ENCODE measurements at regions not wholly inside any gene's neighbourhood (a gene's known extent, or its start where the extent isn't known, plus 50 kb on each side); places are given as distances from the start of the nearest gene placed in this dataset.

GRCh38 chr2:57443086-57443485, 603.5 kb upstream of the VRK2 start:
- intact Hi-C loops (cut with micrococcal nuclease) = no loop called here
- peaks cover 55% of the 10 kb centered on the region for H3K27me3 ChIP-seq (ENCODE audit: low read length)
- ChIA-PET POLR2A (ENCODE audit: unreplicated experiment) (no interaction called here), CTCF (no interaction called here)
- no peaks in the 10 kb centered on the region for H3K79me2 ChIP-seq (ENCODE audit: low read length)
- no peak overlapping the region for H2AFZ ChIP-seq (ENCODE audit: low read length)
- no peaks in the 10 kb centered on the region for H3K36me3 ChIP-seq (ENCODE audit: low read depth, low read length)
- DNase-seq (no peak), ATAC-seq (no peak)
- H3F3A ChIP-seq (ENCODE audit: low read length, unreplicated experiment) = no peaks in the 10 kb centered on the region
- no peak overlapping the region for H3K4me2 ChIP-seq (ENCODE audit: low read length)
- H3K4me3 ChIP-seq (ENCODE audit: low read length) = no peak overlapping the region
- 0 out of 2 replicates have a peak, but pooled peaks cover 2% of the 10 kb centered on the region for H4K20me1 ChIP-seq (ENCODE audit: low read length)
- TF ChIP-seq, protein P1, sequence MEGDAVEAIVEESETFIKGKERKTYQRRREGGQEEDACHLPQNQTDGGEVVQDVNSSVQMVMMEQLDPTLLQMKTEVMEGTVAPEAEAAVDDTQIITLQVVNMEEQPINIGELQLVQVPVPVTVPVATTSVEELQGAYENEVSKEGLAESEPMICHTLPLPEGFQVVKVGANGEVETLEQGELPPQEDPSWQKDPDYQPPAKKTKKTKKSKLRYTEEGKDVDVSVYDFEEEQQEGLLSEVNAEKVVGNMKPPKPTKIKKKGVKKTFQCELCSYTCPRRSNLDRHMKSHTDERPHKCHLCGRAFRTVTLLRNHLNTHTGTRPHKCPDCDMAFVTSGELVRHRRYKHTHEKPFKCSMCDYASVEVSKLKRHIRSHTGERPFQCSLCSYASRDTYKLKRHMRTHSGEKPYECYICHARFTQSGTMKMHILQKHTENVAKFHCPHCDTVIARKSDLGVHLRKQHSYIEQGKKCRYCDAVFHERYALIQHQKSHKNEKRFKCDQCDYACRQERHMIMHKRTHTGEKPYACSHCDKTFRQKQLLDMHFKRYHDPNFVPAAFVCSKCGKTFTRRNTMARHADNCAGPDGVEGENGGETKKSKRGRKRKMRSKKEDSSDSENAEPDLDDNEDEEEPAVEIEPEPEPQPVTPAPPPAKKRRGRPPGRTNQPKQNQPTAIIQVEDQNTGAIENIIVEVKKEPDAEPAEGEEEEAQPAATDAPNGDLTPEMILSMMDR (conservative IDR thresholded peaks at IDR 0.05; ENCODE audit: low read depth, low read length) = no peak
- TF ChIP-seq EZH2 (IDR thresholded peaks at IDR 0.05; ENCODE audit: low read length, unreplicated experiment) (no peak), EZH2phosphoT487 (IDR thresholded peaks at IDR 0.05; ENCODE audit: borderline replicate concordance, low read length) (no peak)
- no peak overlapping the region for H3K9ac ChIP-seq (ENCODE audit: low read length)
- H3K9me3 ChIP-seq (ENCODE audit: low read length) = no peaks in the 10 kb centered on the region
- no peaks in the 10 kb centered on the region for H3K4me1 ChIP-seq (ENCODE audit: insufficient read depth, low read length)
- H3K27ac ChIP-seq (ENCODE audit: low read length) = no peak overlapping the region
- no TSS peak for BruUV-seq (replicated peaks)
- 0 out of 2 replicates have a peak, but pooled peaks cover 4% of the 10 kb centered on the region for H3K9me2 ChIP-seq (replicated peaks; ENCODE audit: low read length)

DNA sequence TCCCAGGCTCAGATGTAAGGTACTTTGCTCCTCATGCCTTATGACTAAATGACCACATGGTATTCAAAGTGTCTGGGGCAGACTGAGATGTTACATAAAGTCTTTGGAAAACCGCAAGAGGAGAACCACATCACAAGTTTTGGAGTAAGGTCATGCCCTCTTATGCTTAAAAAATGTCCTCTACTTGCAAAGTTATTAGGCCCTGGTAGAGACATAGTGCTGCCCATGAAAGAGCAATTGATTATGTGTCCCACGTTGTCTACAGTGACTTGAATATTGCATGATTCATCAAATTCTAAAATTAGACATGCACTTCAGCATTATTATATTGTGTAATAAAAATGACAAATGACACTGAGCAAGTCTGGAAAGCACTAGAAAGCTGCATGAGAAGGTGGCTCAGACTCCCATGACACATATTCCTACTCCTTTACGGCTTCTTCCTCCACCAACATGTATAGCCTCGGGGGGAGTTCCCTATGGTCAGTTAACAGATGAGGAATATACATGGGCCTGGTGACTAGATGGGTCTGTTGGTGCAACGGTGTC, 602.6 kb upstream of the VRK2 start:
- ATAC-seq = no peak
- no peak for DNase-seq
- intact Hi-C loops (cut with micrococcal nuclease) = no loop called here
- ChIA-PET POLR2A (ENCODE audit: unreplicated experiment) (no interaction called here), CTCF (no interaction called here)
- TF ChIP-seq, protein P1 (conservative IDR thresholded peaks at IDR 0.05; ENCODE audit: low read depth, low read length) = no peak
- TF ChIP-seq EZH2 (IDR thresholded peaks at IDR 0.05; ENCODE audit: low read length, unreplicated experiment) (no peak), EZH2phosphoT487 (IDR thresholded peaks at IDR 0.05; ENCODE audit: borderline replicate concordance, low read length) (no peak)
- Histone ChIP-seq H3K9ac (ENCODE audit: low read length) (no peak overlapping the region), H3K4me2 (ENCODE audit: low read length) (no peak overlapping the region), H3K79me2 (ENCODE audit: low read length) (no peaks in the 10 kb centered on the region), H3F3A (ENCODE audit: low read length, unreplicated experiment) (no peaks in the 10 kb centered on the region), H4K20me1 (ENCODE audit: low read length) (no peaks in the 10 kb centered on the region), H3K36me3 (ENCODE audit: low read depth, low read length) (no peaks in the 10 kb centered on the region), H3K27me3 (ENCODE audit: low read length) (peaks cover 58% of the 10 kb centered on the region), H3K4me1 (ENCODE audit: insufficient read depth, low read length) (no peaks in the 10 kb centered on the region), H3K9me2 (replicated peaks; ENCODE audit: low read length) (0 out of 2 replicates have a peak, but pooled peaks cover 4% of the 10 kb centered on the region), H2AFZ (ENCODE audit: low read length) (no peak overlapping the region), H3K9me3 (ENCODE audit: low read length) (no peaks in the 10 kb centered on the region), H3K27ac (ENCODE audit: low read length) (no peak overlapping the region), H3K4me3 (ENCODE audit: low read length) (no peak overlapping the region)
- no TSS peak for BruUV-seq (replicated peaks)

DNA sequence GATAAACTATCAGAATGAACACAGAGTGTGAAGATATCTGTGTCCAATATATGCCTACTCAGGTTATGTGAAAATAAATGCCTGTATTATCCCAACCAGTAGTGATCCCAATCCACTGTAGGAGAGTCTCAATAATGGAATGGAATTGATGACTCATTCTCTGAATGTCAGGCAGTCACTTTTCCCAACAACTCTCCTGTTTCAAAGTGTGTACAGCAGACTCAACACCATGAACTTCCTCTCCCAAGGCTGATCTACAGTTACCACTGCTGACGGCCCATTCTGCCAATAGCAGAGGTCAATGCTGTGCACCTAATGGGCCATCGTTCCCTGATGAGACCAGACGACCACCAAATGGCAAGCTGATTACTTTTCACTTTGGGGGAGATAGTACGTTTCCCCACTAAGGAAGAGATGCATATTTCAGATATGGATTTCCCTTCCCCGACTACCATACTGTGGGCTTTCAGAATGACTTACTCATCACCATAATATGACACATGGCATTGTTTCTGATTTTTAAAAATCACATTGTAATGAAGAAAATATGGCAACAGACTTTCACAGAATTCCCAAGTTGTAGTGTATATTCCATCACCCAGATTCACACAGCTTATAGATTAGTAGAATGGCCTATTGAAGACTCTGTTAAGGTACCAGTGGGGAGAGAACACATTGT, 601.7 kb upstream of the VRK2 start:
- no peak overlapping the region for H2AFZ ChIP-seq (ENCODE audit: low read length)
- no peaks in the 10 kb centered on the region for H3F3A ChIP-seq (ENCODE audit: low read length, unreplicated experiment)
- no peaks in the 10 kb centered on the region for H3K4me1 ChIP-seq (ENCODE audit: insufficient read depth, low read length)
- no peak overlapping the region for H3K9ac ChIP-seq (ENCODE audit: low read length)
- ATAC-seq = no peak
- intact Hi-C loops (cut with micrococcal nuclease) = no loop called here
- 0 out of 2 replicates have a peak, but pooled peaks cover 4% of the 10 kb centered on the region for H3K9me2 ChIP-seq (replicated peaks; ENCODE audit: low read length)
- no peak overlapping the region for H3K27ac ChIP-seq (ENCODE audit: low read length)
- peaks cover 55% of the 10 kb centered on the region for H3K27me3 ChIP-seq (ENCODE audit: low read length)
- H3K79me2 ChIP-seq (ENCODE audit: low read length) = no peaks in the 10 kb centered on the region
- DNase-seq = no peak
- no peaks in the 10 kb centered on the region for H3K36me3 ChIP-seq (ENCODE audit: low read depth, low read length)
- TF ChIP-seq EZH2phosphoT487 (IDR thresholded peaks at IDR 0.05; ENCODE audit: borderline replicate concordance, low read length) (no peak), EZH2 (IDR thresholded peaks at IDR 0.05; ENCODE audit: low read length, unreplicated experiment) (no peak)
- TF ChIP-seq, protein P1 (conservative IDR thresholded peaks at IDR 0.05; ENCODE audit: low read depth, low read length) = no peak
- no peaks in the 10 kb centered on the region for H4K20me1 ChIP-seq (ENCODE audit: low read length)
- CTCF ChIA-PET = no interaction called here
- POLR2A ChIA-PET (ENCODE audit: unreplicated experiment) = no interaction called here
- no peak overlapping the region for H3K4me3 ChIP-seq (ENCODE audit: low read length)
- no TSS peak for BruUV-seq (replicated peaks)
- H3K9me3 ChIP-seq (ENCODE audit: low read length) = no peaks in the 10 kb centered on the region
- no peak overlapping the region for H3K4me2 ChIP-seq (ENCODE audit: low read length)
